Fibroblast of lung (primary cell): ENCODE measurements at regions not wholly inside any gene's neighbourhood (a gene's known extent, or its start where the extent isn't known, plus 50 kb on each side); places are given as distances from the start of the nearest gene placed in this dataset.
"Not testable (repeated sequence)": the region's sequence is repeated elsewhere in the genome, so short reads cannot be mapped to it uniquely, and the experiment has no call there.

Experiments used
- EZH2 ChIP-seq: IDR thresholded peaks from 2 replicates; pipeline ENCODE4 v1.5.1; 2012; ENCODE audit warnings: low read length, control low read depth, mild to moderate bottlenecking; ENCODE audit errors: missing control alignments
- TF ChIP-seq, protein P1 (sequence below), 2 donors: IDR thresholded peaks in 1 of 2; conservative IDR thresholded peaks in 1 of 2; 1 replicate in 1 of 2; 2 replicates in 1 of 2; pipeline ENCODE4 v1.5.1; 2011 to 2012; ENCODE audit warnings: low read length in 2 of 2, control low read depth in 1 of 2, inconsistent platforms in 1 of 2, low read depth in 1 of 2, mild to moderate bottlenecking in 1 of 2

DNA sequence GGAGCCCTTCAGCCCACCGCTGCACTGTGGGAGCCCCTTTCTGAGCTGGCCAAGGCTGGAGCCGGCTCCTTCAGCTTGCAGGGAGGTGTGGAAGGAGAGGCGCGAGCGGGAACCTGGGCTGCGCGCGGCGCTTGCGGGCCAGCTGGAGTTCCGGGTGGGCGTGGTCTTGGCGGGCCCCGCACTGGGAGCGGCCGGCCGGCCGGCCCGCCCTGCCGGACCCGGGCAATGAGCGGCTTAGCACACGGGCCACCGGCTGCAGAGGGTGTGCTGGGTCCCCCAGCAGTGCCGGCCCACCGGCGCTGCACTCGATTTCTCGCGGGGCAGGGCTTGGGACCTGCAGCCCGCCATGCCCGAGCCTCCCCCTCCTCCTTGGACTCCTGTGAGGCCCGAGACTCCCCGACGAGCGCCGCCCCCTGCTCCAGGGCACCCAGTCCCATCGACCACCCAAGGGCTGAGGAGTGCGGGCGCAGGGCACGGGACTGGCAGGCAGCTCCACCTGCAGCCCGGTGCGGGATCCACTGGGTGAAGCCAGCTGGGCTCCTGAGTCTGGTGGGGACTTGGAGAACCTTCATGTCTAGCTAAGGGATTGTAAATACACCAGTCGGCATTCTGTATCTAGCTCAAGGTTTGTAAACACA lies 886.5 kb downstream of the FSTL5 start:
- TF ChIP-seq, protein P1, sequence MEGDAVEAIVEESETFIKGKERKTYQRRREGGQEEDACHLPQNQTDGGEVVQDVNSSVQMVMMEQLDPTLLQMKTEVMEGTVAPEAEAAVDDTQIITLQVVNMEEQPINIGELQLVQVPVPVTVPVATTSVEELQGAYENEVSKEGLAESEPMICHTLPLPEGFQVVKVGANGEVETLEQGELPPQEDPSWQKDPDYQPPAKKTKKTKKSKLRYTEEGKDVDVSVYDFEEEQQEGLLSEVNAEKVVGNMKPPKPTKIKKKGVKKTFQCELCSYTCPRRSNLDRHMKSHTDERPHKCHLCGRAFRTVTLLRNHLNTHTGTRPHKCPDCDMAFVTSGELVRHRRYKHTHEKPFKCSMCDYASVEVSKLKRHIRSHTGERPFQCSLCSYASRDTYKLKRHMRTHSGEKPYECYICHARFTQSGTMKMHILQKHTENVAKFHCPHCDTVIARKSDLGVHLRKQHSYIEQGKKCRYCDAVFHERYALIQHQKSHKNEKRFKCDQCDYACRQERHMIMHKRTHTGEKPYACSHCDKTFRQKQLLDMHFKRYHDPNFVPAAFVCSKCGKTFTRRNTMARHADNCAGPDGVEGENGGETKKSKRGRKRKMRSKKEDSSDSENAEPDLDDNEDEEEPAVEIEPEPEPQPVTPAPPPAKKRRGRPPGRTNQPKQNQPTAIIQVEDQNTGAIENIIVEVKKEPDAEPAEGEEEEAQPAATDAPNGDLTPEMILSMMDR (conservative IDR thresholded peaks at IDR 0.05 in 1 of 2, IDR thresholded peaks at IDR 0.05 in 1 of 2; ENCODE audit: low read depth in 1 of 2, low read length in 2 of 2): not testable (repeated sequence)
- not testable (repeated sequence) for TF ChIP-seq EZH2
